DMS53 treated with DMSO at 0.1 percent for 48 hours (cell line): ENCODE measurements at regions not wholly inside any gene's neighbourhood (a gene's known extent, or its start where the extent isn't known, plus 50 kb on each side); places are given as distances from the start of the nearest gene placed in this dataset.
A peak's percentile ranks its signal among the peaks of the same experiment; 100 is the strongest.

Experiments
- DNase-seq: peaks from one replicate; lab custom pipeline; 2025; ENCODE audit not compliant: unreplicated experiment; lab: John Stamatoyannopoulos, UW

GRCh38 chr14:29451941-29452340 is 475.7 kb downstream of the PRKD1 start:
- DNase-seq = no peak

GRCh38 chr14:29453045-29453444 is 474.6 kb downstream of the PRKD1 start:
- DNase-seq = no peak

DNA sequence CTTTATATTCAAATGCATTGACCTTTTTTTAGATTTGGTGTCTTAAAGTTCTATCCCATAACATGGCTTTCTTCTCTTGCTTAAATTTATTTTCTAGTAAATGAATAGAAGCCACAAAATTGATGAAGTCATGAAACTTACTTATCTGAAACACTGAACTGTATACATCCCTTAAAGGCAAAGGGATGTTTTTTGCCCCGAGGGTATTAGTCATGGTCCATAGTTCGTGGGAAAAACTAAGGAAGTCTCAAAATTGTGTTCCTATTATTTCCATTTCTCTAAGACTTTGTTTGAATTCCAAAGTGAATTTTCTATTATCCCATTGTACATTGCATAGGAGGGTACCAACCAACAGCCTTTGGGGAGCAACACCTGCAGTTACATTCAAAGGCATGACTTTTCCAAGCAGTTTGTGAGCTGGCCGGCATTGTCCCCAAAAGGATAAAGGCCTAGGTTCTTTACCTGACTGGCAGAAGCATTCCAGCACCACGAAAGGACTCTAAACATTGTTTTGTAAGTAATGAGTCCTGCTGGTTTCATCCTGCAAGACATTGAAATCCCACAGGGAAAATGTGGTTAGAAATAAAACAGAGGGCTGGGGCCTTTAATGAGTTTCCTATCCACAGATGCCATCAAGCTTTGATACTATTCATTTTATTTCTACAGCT is 473.5 kb downstream of the PRKD1 start:
- DNase-seq = no peak

DNA sequence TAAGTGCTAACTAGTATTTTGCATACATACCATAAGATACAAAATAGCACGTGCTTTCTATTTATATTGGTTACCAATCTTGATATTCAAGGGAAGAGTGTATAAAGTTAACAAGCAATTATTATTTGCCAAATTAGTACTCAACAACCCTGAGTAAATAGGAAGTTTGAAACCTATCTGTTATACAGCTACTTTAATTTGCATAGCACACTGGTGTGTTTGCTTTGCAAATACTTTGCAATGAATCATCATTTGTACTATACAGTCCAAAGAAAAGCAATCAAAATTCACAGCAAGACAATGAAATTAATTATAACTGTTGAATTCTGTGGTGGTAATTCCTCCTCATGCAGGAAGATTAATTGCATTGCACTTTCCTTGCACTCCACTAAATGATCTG is 469.1 kb downstream of the PRKD1 start:
- DNase-seq = no peak

GRCh38 chr14:29459531-29459930 is 468.1 kb downstream of the PRKD1 start:
- no peak for DNase-seq

GRCh38 chr14:29459969-29460560 is 467.6 kb downstream of the PRKD1 start:
- no peak for DNase-seq

DNA sequence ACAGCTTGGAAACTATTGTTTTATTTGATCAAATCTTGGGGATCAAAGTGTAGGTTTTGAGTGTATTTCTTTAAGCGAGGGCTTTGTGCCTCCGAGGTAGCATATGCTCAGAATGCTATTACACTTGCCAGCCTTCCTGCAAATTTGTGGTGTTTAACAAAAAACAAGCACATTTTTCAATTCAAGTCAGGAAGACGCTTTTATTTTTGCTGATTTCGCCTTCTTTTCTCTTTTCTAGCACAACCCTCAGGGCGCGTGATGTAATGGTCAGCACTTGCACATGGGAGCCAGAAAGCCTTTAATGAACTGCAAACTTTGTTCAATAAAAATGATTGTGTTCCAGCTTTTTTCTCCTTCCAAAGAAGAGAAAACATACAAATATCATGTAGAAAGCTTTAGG is 466.5 kb downstream of the PRKD1 start:
- no peak for DNase-seq

DNA sequence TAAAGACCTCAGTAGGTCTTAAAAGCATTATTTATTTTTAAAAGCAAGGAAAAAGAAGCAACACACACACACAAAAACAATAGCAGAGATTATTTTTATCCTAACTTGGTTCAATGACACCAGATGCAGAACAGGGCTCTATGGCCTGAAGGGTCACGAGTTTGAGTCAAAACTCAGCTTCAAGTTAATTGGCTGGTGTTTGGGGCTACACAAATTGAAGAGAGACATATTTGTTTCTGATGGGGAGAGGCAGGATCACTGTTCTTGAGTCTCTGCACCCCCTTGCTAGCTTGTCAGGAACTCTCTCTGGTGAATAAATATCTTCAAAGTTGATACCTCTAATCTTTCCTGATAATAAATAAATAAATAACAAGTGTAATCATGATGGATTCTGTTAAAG is 466.1 kb downstream of the PRKD1 start:
- DNase-seq = no peak

- no peak for DNase-seq
Measured at GRCh38 chr14:29462321-29462720, 465.3 kb downstream of the PRKD1 start.

DNA sequence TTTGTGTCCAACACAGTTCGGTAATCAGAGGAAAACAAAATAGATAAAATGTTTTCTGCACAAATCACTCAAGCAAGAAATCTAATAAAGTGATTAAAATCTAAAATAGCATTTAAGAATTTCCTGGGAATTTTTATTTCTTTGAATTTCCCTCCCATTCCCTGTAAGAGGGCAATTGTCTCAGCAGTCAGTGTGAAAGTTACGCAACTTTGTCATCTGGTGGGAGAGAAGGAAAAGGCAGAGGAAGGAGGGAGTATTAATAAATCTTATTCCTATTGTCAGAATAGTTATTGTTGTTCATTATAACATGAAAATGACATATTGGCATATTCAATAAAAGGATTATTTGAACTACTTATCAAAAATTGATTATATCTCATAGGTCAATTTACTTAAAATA is 464.9 kb downstream of the PRKD1 start:
- DNase-seq = no peak

DNA sequence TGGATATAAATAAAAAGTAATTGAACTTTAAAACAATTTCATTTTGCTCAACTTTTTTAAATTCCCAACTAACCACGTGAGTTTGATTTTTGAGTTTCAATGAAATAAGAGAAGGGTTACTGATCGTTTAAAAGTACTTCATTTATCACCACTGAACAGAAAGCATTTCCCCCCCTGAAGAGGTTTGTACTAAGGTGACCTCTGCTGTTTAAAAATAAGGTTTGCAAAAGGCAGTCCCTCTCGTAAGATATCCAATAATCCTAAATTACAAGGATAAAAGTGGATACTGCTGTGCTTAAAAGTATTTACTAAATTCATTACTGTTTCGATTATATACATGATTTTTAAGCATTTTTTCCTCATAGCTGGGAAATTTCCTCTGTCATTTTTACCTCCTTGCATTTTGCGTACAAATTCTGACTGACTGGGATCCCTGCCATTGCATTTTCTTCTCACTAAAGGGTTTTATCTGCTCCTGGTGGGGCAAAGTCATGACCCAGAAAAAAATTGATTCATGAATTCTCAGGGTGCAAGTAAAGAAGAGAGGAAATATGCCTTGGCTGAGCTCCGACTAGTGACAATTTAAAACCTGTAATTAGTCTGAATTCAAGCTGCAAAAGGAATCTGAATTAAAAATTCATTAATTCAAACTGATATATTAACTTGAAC is 463.8 kb downstream of the PRKD1 start:
- no peak for DNase-seq

GRCh38 chr14:29465095-29465494 is 462.6 kb downstream of the PRKD1 start:
- no peak for DNase-seq

- no peak for DNase-seq
Measured at GRCh38 chr14:29475641-29476040, 452.0 kb downstream of the PRKD1 start.

DNA sequence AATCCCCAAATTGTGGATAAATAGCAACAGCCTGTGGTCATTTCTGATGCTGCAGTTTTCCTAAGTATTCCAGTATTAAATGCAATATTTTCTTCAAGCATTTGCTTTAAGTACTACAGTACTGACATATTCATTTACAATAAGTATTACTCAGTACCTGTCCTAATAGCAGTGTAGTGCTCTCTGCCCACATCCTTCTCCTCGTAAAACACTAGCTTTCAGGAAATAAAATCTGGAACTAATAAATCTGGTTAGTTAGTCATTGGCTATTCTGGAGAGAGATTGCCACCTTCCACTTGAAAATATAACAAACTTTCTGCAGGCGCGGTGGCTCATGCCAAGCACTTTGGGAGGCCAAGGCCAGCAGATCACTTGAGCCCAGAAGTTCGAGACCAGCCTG is 441.5 kb downstream of the PRKD1 start:
- DNase-seq = no peak

DNA sequence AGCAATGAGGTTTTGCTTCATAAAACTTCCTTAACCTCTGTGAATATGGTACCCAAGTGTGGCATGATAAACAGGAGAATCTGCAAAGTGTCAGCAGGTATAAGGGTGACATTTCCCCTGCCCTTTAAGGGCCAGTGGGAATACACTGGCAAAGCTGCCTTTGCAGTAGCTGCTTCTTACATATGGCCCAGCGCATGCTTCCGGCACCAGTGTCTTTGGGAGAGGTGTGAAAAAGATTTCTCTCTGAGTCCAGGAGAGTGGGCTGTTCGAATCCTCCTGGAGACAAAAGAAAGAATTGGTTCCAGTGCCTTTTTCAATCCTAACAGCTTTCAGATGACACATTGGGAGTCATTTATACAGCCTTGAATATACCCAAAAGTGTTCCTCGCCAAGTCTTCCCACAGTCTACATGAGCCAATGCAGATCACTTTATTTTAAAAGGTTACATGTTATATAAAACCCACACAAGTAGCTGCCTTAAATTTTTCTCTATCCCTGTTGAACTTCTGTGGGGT is 437.7 kb downstream of the PRKD1 start:
- no peak for DNase-seq

GRCh38 chr14:29493849-29494248 is 433.8 kb downstream of the PRKD1 start:
- DNase-seq = no peak

DNA sequence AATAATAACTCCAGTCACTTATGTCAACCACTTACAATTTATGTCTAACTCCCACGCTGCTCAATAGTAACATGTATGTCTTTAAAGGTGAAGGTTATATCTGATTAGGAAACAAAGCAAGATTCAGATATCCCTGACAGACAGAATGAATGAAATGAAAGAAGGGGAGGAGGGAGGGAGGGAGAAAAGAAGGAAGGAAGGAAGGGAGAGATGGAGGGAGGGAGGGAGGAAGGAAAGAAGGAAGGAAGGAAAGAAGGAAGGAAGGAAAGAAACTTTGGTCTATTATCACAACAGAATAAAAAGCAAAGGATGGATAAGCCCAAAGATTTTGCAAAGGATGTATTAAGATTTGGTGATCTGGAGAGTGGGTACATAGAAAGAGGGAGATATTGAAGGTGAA is 433.3 kb downstream of the PRKD1 start:
- no peak for DNase-seq

GRCh38 chr14:29503903-29504302 is 423.7 kb downstream of the PRKD1 start:
- DNase-seq = no peak

GRCh38 chr14:29518335-29518734 is 409.3 kb downstream of the PRKD1 start:
- DNase-seq = no peak

GRCh38 chr14:29521526-29522137 is 406.0 kb downstream of the PRKD1 start:
- peak; percentile 34 for DNase-seq
